NOMO-1 (cell line): ENCODE measurements at regions not wholly inside any gene's neighbourhood (a gene's known extent, or its start where the extent isn't known, plus 50 kb on each side); places are given as distances from the start of the nearest gene placed in this dataset.

Source experiments
- DNase-seq, 2 experiments: peaks; one replicate each; lab custom pipeline; 2025; ENCODE audit not compliant: unreplicated experiment in 2 of 2; lab: John Stamatoyannopoulos, UW

DNA sequence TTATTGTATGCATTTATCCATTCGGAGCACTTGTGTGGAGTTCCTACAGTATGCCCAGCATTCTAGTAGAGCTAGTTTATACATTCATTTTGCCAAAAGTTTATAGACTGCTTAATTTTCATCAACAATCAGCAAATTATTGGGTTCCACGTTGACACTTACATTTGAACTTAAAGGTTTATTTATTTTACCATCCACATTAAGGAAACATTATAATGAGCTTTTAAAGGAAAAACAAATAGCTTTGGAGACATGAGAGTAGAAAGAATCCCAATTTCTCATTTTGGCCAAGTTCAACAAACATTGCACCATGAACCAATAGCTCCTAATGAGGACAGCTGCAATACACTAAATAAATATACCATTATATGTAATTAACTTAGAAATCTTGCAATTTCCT, 501.2 kb upstream of the SMIM21 start:
- DNase-seq = no peak

DNA sequence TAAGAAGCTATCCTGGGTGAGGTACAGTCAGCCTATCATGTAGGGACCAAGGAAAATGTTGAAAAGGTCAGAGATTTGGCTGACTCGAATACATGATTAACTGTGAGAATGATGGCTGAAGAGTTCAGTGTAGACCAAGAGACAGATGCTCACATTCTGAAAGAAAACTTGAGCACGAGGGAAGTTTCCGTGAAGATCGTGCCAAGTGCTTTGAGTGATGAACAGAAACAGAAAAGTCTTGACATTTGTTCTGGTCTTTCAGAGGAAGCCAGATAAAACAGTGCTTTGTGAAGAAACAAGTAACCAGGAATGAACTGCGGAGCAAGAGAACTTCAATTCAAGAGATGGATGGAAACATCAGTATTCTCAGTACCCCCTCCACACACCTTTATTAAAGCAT, 500.3 kb upstream of the SMIM21 start:
- no peak for DNase-seq

DNA sequence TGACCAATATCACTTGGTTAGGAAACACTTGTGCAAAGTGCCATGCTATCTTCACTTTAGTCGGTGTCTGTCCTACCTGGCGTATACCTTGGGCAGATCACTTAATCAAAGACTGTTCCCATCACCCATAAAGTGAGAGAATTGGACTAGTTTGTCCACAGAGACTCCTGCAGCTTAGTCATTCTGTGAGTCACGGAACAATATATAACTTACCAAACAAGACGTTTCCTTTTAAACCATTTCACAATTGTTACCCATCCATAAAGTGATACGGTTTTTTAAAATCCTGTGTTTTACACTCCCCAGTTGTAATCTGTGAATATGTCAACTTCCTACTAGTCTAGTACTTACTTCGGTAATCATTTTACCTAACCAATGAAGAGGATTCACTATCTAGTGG, 499.3 kb upstream of the SMIM21 start:
- no peak for DNase-seq

DNA sequence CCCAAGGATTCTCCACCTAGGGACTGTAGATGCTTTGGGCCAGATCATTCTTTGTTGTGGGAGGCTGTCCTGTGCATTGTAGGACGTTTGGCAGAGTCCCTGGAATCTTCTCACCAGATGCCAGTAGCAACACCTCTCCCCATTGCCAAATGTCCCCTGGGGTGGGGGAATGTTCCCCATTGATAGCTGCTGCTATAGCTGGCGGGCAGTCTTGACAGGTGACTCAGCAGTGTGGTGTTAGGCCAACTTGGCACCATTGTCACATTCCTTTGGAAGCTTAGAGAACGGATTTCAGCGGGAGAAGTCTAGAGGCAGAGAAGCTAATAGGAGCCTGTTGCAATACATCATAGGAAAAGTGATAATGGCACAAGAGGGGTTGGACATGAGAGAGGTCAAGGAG, 495.7 kb upstream of the SMIM21 start:
- DNase-seq = no peak

DNA sequence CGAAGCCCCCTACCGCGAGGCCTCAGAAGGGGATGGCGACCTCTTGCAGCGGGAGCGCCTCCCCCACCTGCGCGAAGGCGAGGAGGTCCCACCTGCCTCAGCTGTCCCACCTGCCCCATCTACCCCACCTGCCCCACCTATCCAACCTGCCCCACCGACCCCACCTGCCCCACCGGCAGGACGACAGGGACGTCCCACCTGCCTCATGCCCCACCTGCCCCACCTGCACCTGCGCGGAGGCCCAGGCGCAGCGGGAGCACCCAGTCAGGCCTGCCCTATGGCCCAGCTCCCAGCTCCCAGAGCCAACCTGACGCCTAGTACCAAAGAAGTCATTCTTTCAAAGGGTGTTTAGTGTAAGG, 489.1 kb upstream of the SMIM21 start:
- no peak for DNase-seq

DNA sequence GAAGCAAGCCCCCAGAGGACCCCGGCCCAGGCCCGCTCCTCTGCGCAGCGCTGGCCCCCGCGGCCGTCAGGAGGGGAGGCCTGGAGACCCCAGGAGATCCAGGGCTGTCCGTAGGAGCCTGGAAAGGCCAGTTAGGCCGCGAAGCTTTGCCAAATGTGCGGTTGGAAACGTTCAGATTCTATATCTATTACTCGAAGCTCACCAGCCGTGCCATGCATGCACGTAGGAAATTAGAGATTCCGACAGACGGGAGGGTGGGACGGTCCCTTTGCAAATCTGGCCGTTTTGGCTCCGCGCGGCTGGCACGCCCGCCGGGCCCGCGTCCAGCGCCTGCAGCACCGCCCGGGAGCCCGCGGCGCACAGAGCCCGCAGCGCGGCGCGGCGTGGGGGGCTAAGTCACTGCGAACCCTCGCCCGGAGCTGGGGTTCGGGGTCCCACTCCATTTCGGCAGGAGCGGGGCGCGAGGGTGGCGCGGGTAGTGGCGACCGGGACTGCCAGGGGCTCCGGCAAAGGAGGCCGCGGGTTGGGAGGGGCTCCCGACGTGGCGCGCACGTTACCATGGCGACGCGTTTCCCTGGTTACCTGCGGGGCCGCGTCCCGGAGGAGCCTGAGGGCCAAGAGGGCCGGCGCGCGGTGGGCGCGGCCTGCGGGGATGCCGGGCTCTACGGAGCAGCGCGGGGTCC, 488.6 kb upstream of the SMIM21 start:
- DNase-seq = no peak

DNA sequence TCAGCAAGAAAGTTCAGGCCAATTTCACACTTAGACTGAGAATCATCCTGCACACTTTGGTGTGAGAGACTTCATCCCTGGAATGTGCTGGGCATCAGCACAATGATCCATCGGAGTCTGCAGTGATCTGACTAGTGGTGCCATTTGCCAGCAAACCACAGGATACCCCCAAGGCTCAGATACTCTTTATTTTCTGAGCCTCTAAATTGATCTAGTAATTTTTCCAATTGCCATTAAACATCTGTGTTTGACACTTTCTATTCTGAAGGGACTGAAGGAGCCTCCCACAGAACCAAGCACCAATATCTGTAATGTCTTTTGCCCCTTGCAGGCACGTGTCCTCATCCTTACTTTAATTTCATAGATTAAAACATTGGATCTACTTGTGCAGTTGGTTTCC, 485.3 kb upstream of the SMIM21 start:
- DNase-seq = no peak

DNA sequence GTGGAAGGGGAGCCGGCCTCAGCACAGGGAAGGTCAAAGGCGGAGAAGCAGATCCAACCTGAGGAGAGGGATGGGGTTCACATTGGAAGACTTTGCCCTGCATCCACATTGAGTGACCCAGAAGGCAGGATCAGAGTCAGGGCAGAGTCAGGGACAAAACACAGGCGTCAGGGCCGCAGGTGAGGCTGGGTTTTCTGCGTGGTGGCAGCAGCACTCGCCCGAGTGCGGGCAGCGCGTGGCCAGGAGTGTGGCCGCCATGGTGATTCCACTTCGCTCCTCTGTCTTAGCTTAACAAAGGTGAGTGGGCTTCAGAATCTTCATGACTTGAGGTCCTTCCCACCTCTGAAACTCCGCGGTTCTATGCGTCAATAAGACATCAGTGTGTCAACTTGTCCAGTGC, 476.9 kb upstream of the SMIM21 start:
- DNase-seq = no peak

DNA sequence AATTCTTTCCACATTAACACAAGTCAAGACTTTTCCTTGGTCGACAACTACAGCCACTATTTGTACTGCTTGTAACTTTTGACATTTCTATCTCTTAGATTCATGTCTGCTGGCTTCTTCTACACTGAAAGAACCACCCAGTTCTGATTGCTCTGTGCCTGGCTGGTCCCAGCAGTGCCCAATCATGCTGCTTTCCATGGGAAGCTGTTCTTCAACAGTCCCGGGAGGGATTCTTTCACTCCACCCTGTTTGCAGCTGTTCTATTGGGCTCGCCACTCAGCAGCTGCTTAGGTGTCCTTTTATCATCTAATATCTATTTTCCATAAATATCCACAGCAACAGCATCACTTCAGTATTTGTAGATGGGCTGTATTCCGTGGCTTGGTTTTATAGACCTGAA, 471.1 kb upstream of the SMIM21 start:
- no peak for DNase-seq

DNA sequence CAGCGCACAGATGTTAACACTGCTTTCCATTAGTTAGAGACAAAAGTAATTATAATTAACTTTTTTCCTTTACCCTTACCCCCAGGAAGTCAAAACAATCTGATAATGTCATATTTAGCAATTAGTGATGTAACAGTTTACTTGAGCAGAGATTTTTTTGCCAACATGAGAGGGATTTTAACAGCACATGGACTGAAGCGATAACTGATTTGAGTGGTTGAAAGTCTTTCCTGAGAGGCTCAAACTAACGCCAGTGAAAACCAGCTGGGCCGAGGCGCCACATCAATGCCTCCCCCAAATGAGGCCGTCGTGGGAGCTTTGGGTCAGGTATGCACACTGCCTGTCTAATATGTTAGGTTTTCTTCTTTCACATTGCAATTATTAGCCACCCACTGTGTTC, 469.9 kb upstream of the SMIM21 start:
- DNase-seq = no peak

DNA sequence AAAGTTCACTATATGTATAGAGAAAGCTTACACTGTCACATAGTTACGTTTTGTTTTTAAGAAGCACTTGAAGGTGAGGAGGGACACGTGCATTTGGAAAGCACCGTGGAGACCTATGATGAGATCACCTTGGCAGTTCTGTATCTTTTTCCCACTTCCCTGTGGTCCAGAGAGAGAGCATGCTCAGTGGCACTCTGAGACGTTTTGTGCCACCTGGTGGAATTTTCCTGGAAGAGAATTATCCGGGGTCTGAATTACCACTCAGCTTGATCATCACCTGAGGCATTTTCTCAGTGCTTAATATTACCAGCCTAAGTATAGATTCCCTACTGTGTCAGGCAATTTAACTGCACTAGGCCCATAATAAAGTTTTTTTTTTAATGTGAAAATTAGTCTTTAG, 469.4 kb upstream of the SMIM21 start:
- no peak for DNase-seq

DNA sequence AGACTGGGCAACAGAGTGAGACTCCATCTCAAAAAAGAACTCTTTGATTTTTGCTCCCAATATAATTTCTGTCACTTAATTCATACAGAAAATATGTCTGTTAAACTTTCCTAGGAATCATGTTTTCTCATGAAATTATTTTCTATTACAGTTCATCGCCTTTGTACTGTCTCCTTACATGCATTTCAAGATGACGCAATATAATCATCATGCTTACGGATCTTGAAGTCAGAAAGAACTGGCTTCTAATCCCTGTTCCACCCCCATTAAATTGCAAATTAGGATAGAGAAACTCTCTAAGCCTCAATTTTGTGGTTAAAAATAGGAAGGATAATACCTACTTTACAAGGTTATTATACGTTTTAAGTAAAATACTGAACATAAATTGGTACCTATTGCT, 467.6 kb upstream of the SMIM21 start:
- no peak for DNase-seq

DNA sequence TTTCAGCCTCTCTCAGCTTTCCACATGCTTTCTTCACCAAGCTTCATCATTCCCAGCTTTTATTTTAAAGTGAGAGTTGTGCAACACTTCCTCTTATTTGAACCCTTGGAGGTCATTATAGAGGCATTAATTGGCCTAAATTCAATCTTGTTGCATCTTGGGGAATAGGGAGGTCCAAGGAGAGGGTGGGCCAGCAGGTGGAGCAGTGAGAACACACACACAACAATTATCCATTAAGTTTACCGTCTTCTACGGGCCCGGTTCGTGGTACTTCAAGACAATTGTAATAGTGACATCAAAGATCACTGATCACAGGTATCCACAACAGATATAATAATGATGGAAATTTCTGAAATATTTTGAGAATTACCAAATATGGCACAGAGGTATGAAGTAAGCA, 457.2 kb upstream of the SMIM21 start:
- no peak for DNase-seq

DNA sequence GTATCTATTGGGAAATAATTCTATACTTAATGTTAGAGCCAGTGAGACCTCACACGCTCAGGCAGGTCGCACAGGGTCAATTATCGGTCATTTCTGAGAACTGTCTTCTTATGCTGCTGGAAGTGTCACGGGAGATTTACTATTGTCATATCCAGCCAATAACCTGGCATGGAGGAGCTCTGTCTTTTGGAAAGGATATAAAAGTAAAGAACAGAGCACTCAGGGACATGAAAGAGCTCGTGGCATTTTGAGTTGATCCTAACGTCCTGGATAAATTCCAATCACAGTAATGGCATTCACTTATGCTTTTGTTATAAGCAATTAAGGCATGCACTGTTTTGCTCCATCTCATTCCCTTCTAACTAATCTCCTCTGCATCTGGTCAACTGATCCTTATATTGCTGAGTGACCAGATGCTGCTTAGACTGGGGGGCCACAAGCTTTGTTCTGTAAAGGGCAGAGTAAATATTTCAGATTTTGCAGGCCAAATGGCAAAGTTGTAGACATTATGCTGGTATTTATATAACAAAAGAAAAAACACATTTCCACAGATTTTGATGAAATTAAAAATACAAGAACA, 453.5 kb upstream of the SMIM21 start:
- DNase-seq = no peak

DNA sequence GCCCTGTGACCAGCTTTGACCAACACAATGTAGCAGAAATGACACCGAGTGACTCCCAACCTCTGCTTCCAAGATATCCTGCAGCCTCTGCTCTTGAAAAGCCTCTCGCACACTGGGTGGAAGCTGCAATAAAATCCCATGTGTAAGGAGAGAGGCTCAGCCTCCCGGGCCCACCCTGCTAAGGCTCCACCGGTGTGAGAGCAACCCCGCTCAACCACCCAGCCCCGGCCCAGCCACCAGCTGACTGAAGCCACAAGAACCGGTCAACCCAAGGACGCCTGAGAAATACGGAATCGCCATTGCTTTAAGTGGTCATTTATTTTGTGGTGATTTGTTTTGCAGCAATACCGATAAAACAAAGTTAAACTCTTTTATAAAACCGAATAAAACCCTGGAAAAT, 452.8 kb upstream of the SMIM21 start:
- DNase-seq = no peak

DNA sequence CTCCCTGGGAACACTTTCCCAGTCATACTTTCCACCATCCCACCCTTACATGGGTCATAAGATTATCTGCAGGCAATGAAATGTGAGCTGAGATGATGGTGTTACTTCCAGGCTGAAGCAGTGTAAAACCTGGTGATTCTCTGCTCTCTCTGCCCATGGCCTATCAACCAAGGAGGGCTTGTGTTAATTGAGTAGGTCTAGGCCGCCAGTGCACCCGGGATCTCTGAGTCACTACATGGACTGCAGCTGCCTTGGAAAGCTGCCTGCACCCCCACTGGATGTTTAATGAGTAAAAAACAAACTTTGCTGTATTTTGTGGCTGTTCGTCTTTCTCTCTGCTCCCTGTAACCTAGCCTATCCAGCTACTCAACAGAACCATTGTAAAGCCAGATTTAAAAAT, 451.7 kb upstream of the SMIM21 start:
- no peak for DNase-seq

DNA sequence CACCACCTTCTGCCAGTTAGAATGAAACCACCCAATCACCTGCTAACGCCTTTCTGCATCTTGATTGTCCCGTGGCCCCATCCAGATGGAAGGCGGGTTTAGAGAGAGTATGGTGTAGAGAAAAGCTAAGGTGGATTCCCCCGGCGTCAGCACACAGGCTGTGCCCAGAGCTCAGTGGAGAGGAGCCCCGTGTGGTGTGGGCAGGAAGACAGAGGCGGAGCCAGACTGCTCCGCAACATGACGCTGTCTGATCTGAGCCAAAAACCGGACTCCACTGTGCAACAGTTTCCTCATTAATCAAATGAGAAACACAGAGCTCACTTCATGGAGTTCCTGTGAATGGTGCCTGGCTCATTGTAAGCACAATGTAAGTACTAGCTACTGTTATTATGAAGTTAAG, 448.1 kb upstream of the SMIM21 start:
- no peak for DNase-seq

DNA sequence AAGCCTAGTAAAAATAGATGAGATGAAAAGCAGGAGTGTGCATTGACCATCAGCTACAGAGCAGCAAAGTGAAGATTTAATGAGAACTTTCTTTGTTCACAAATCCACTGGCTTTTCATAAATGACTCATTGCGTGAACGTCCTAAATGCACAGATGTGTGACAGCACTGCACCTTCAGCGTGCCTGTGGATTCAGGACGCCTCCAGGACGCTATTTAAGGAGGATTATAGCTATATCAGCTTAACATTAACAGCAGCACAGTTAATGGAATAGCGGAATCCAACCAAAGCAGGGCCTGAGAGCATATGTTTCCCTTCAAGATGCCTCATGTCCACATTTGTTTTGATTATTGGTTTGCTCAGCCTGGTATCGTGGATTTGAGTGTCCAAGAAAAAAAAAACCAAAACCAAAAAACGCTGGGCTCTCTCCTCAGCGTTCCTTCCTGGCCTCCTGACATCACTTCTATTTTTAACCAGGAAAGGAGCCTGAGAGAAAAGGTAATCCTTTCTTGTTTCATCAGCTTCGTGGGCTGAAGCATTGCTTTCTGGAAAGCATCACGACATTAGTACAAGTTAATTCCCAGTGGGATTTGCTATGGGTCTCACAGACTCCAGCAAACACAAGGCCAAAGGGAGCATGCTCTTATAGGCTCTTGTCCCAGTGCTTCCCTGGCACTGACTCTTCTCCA, 447.0 kb upstream of the SMIM21 start:
- no peak for DNase-seq

DNA sequence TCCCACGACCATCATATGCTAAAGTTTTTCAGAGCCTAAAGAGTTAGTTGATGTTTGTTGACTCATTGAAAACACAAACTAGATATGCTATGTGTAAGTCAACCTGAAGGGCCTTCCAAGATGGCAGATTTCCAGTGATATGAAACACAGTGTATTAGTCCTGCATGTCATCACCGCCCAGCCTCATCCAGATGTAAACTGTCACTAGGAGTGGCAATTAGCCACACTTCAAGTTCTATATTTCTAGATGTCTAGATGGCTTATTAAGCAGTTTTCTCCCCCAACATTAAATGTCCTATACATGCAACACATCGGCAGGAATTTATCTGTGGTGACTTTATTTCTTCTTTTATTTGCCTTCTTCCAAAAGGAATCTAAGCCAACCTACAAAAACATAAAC, 444.1 kb upstream of the SMIM21 start:
- DNase-seq = no peak

DNA sequence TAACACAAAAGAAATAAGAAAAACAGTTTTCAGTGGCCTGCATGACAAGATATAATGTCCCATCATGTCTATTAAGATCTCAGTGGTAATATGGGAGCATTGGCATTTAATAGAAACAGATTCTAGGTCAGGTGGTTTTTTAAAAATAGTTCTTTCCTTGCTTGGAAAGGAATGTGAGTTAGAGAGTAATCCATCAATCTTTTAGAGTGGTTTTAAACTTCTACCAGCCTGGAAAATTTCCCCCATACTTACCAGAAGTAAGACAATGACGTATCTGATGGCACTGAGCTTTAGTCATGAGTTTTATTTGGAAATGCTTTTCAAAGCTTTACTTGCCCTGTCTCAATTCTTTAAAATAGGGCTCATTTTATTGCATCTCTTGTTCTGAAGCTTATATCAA, 441.7 kb upstream of the SMIM21 start:
- no peak for DNase-seq

DNA sequence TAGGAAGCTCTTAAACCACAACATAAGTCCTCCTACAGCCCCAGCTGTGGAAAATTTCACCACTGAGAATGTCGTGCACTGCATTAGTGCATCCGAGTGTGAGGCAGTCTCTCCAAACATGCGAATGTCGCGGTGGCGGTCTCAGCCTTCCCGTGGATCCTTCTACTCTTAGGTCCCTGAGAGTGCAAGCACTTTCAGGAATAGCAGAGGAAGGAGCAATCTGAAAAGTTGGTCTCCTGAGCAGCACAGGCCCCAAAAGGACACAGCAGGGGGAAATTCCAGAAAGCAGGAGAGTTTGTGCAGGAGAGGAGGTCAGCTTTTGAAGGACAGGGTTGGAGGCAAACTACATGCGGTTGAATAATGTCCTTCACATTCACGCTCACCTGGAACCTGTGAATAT, 440.5 kb upstream of the SMIM21 start:
- DNase-seq = no peak

DNA sequence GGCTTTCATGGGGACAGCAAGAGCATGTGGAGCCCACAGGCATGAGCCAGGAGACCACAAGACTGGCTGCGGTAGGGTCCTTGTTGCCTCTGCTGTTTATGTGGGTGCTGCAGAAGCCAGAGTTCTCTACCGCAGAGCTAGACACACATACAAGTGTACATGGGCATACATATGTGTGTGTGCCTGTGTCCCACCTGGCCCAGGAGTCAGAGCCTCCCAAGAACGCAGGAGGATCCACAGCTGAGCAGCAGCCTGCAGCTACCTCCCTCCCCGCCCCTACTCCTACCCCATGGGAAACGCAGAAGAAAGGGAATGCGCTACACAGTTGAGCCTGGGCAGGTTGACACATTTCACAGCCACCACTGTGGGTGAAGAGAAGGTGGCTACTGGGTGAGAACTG, 438.1 kb upstream of the SMIM21 start:
- no peak for DNase-seq

DNA sequence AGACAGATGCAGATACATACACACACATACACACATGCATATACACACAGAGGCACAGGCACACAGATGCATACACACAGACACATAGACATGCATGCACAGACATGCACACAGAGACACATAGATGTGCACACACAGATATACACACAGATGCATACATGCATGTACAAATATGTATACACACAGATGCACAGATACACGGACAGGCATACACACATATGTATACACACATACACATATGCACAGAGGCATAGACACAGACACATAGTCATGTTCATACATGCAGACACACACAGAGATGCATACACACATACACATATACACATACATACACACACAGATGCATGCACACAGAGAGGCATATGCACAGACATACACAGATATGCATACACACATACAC, 437.3 kb upstream of the SMIM21 start:
- DNase-seq = no peak
